H9 (cell line): ENCODE measurements at regions not wholly inside any gene's neighbourhood (a gene's known extent, or its start where the extent isn't known, plus 50 kb on each side); places are given as distances from the start of the nearest gene placed in this dataset.

ENCODE experiments used
- DNase-seq: peaks from one replicate; pipeline ENCODE4 v3.0.0-alpha.2; 2017
- H2AFZ ChIP-seq: one replicate; pipeline ENCODE4 v1.6.1; 2013; ENCODE audit warnings: mild to moderate bottlenecking, low read length, control low read depth, moderate library complexity
- H2AK5ac ChIP-seq: 2 replicates; pipeline ENCODE4 v1.6.1; 2013; ENCODE audit warnings: low read length, control low read depth, mixed read lengths; ENCODE audit not compliant: insufficient read length
- H2BK120ac ChIP-seq: one replicate; pipeline ENCODE4 v1.6.1; 2013; ENCODE audit warnings: low read depth, mild to moderate bottlenecking, low read length, control low read depth, inconsistent platforms; ENCODE audit not compliant: poor library complexity, severe bottlenecking
- H2BK12ac ChIP-seq: 2 replicates; pipeline ENCODE4 v1.6.1; 2013; ENCODE audit warnings: low read length, control low read depth, mixed read lengths, low read depth; ENCODE audit not compliant: insufficient read length
- H2BK15ac ChIP-seq: 2 replicates; pipeline ENCODE4 v1.6.1; 2013; ENCODE audit warnings: low read depth, low read length, control low read depth
- H2BK20ac ChIP-seq: one replicate; pipeline ENCODE4 v1.6.1; 2013; ENCODE audit warnings: low read depth, mild to moderate bottlenecking, low read length, control low read depth, inconsistent platforms; ENCODE audit not compliant: poor library complexity, severe bottlenecking
- H2BK5ac ChIP-seq: 2 replicates; pipeline ENCODE4 v1.6.1; 2013; ENCODE audit warnings: low read length, control low read depth, mixed read lengths; ENCODE audit not compliant: insufficient read length
- H3K14ac ChIP-seq: 2 replicates; pipeline ENCODE4 v1.6.1; 2013; ENCODE audit warnings: low read length, control low read depth; ENCODE audit not compliant: insufficient read depth
- H3K18ac ChIP-seq: 2 replicates; pipeline ENCODE4 v1.6.1; 2013; ENCODE audit warnings: low read depth, mild to moderate bottlenecking, mixed read lengths, low read length, control low read depth; ENCODE audit not compliant: insufficient read length
- H3K23ac ChIP-seq: 2 replicates; pipeline ENCODE4 v1.6.1; 2013; ENCODE audit warnings: low read length, control low read depth, mixed read lengths, low read depth; ENCODE audit not compliant: insufficient read length
- H3K23me2 ChIP-seq: 2 replicates; pipeline ENCODE4 v1.6.1; 2013; ENCODE audit warnings: low read depth, mild to moderate bottlenecking, mixed read lengths, low read length, control low read depth; ENCODE audit not compliant: insufficient read length, poor library complexity, severe bottlenecking
- H3K27ac ChIP-seq: 2 replicates; pipeline ENCODE4 v1.5.1; 2013; ENCODE audit warnings: low read length, control low read depth, mixed read lengths, low read depth; ENCODE audit not compliant: insufficient read length
- H3K27me3 ChIP-seq: 2 replicates; pipeline ENCODE4 v1.6.1; 2013; ENCODE audit warnings: low read length, control low read depth, inconsistent platforms; ENCODE audit not compliant: insufficient read depth
- H3K4ac ChIP-seq: 2 replicates; pipeline ENCODE4 v1.6.1; 2013; ENCODE audit warnings: low read depth, mild to moderate bottlenecking, control low read depth, inconsistent platforms, low read length, moderate library complexity
- H3K4me1 ChIP-seq: 2 replicates; pipeline ENCODE4 v1.6.1; 2013; ENCODE audit warnings: low read length, control low read depth, inconsistent platforms; ENCODE audit not compliant: insufficient read depth
- H3K4me2 ChIP-seq: 2 replicates; pipeline ENCODE4 v1.6.1; 2013; ENCODE audit warnings: low read length, control low read depth, mixed read lengths; ENCODE audit not compliant: insufficient read length, insufficient read depth
- H3K56ac ChIP-seq: 2 replicates; pipeline ENCODE4 v1.6.1; 2013; ENCODE audit warnings: low read depth, mild to moderate bottlenecking, mixed read lengths, low read length, control low read depth; ENCODE audit not compliant: insufficient read length
- H3K79me1 ChIP-seq: 2 replicates; pipeline ENCODE4 v1.6.1; 2013; ENCODE audit warnings: low read depth, mild to moderate bottlenecking, moderate library complexity, low read length, control low read depth, inconsistent platforms; ENCODE audit not compliant: insufficient read depth, poor library complexity, severe bottlenecking
- H3K79me2 ChIP-seq: 2 replicates; pipeline ENCODE4 v1.6.1; 2013; ENCODE audit warnings: low read length, control low read depth, inconsistent platforms; ENCODE audit not compliant: insufficient read depth
- H3K9ac ChIP-seq: 2 replicates; pipeline ENCODE4 v1.6.1; 2013; ENCODE audit warnings: low read length, control low read depth, mixed read lengths; ENCODE audit not compliant: insufficient read length; ENCODE audit errors: extremely low read depth
- H3K9me3 ChIP-seq: one replicate; pipeline ENCODE4 v1.6.1; 2013; ENCODE audit warnings: low read depth, low read length, inconsistent platforms; ENCODE audit not compliant: control insufficient read depth
- H3T11ph ChIP-seq: one replicate; pipeline ENCODE4 v1.6.1; 2013; ENCODE audit warnings: mild to moderate bottlenecking, low read length, control low read depth, inconsistent platforms
- H4K20me1 ChIP-seq: one replicate; pipeline ENCODE4 v1.6.1; 2013; ENCODE audit not compliant: control insufficient read depth, insufficient read length, insufficient read depth
- H4K5ac ChIP-seq: 2 replicates; pipeline ENCODE4 v1.6.1; 2013; ENCODE audit warnings: low read depth, mild to moderate bottlenecking, mixed read lengths, low read length, control low read depth; ENCODE audit not compliant: insufficient read length
- H4K8ac ChIP-seq: replicated peaks from 2 replicates; pipeline ENCODE4 v1.6.1; 2013; ENCODE audit warnings: low read length, control low read depth, mixed read lengths, low read depth; ENCODE audit not compliant: insufficient read length
- H4K91ac ChIP-seq: 2 replicates; pipeline ENCODE4 v1.6.1; 2013; ENCODE audit warnings: low read depth, mild to moderate bottlenecking, moderate library complexity, mixed read lengths, low read length, control low read depth; ENCODE audit not compliant: insufficient read length
- H3K27ac Mint-ChIP-seq, 3 experiments: 2 replicates in 2 of 3; 3 replicates in 1 of 3; pipeline ENCODE4 v1.8.0; 2020 to 2021; ENCODE audit warnings: mixed read lengths in 3 of 3, mild to moderate bottlenecking in 1 of 3, moderate library complexity in 1 of 3
- H3K27me3 Mint-ChIP-seq: 2 replicates; pipeline ENCODE4 v1.8.0; 2021; ENCODE audit warnings: low read depth, mild to moderate bottlenecking, moderate library complexity, mixed read lengths
- H3K36me3 Mint-ChIP-seq, 3 experiments: 2 replicates in 2 of 3; 3 replicates in 1 of 3; pipeline ENCODE4 v1.8.0; 2020 to 2021; ENCODE audit warnings: low read depth in 3 of 3, mixed read lengths in 3 of 3; ENCODE audit not compliant: insufficient read depth in 1 of 3
- H3K4me1 Mint-ChIP-seq, 2 experiments: 2 replicates each; pipeline ENCODE4 v1.8.0; 2020; ENCODE audit warnings: mixed read lengths in 2 of 2
- H3K4me3 Mint-ChIP-seq, 2 experiments: 2 replicates in 1 of 2; 3 replicates in 1 of 2; pipeline ENCODE4 v1.8.0; 2020 to 2021; ENCODE audit warnings: mild to moderate bottlenecking in 2 of 2, mixed read lengths in 2 of 2, moderate library complexity in 1 of 2
- H3K9me3 Mint-ChIP-seq, 2 experiments: 2 replicates in 1 of 2; 3 replicates in 1 of 2; pipeline ENCODE4 v1.8.0; 2020; ENCODE audit warnings: mild to moderate bottlenecking in 2 of 2, mixed read lengths in 2 of 2, moderate library complexity in 1 of 2
- CTCF ChIP-seq: fragments of 200-600 bp; sonication (generic); conservative IDR thresholded peaks from 3 replicates; pipeline ENCODE4 v1.8.0; 2021; ENCODE audit warnings: antibody characterized with exemption, mild to moderate bottlenecking
- WGBS: extraction: QIAGEN DNeasy Blood & Tissue Kit; methylation state at CpG from one replicate; pipeline ENCODE4 v1.1.7; 2013; ENCODE audit warnings: missing lambda C conversion rate, low lambda C conversion rate, mixed read lengths; ENCODE audit not compliant: insufficient read length; ENCODE audit errors: extremely low coverage; 5-methylcytosine and 5-hydroxymethylcytosine counted together

GRCh38 chr5:152641970-152642805 lies 237.1 kb upstream of the NMUR2 start:
- no peak overlapping the region for H2AK5ac ChIP-seq
- H3K79me2 ChIP-seq: no peaks in the 10 kb centered on the region
- H4K91ac ChIP-seq: no peak overlapping the region
- TF ChIP-seq CTCF: no peak
- H3T11ph ChIP-seq: no peak overlapping the region
- no peaks in the 10 kb centered on the region for H3K79me1 ChIP-seq
- H3K36me3 Mint-ChIP-seq: no peaks in the 10 kb centered on the region
- H2BK15ac ChIP-seq: no peak overlapping the region
- no peak overlapping the region for H3K4ac ChIP-seq
- no peak overlapping the region for H4K8ac ChIP-seq
- H3K4me3 Mint-ChIP-seq: no peak overlapping the region
- H2BK5ac ChIP-seq: no peak overlapping the region
- no peak for DNase-seq
- H2BK120ac ChIP-seq: no peak overlapping the region
- no peak overlapping the region for H2BK20ac ChIP-seq
- H4K5ac ChIP-seq: no peak overlapping the region
- H2AFZ ChIP-seq: no peak overlapping the region
- no peaks in the 10 kb centered on the region for H3K4me1 ChIP-seq
- no peak overlapping the region for H3K4me2 ChIP-seq
- H3K27ac Mint-ChIP-seq: no peak overlapping the region
- no peak overlapping the region for H3K56ac ChIP-seq
- H3K27me3 ChIP-seq: no peaks in the 10 kb centered on the region; the same call in 1 of the 2 replicates
- H3K4me1 Mint-ChIP-seq: peaks cover 17 to 21% of the 10 kb centered on the region in 2 experiments
- no peaks in the 10 kb centered on the region for H4K20me1 ChIP-seq
- H3K27me3 Mint-ChIP-seq: peaks cover 57% of the 10 kb centered on the region
- H3K23me2 ChIP-seq: no peaks in the 10 kb centered on the region
- no CpG with 5 or more reads among the region's 10 CpGs for WGBS
- H3K14ac ChIP-seq: no peak overlapping the region
- H3K9me3 Mint-ChIP-seq: no peaks in the 10 kb centered on the region; a peak in 1 of 5 replicates
- no peak overlapping the region for H2BK12ac ChIP-seq
- no peak overlapping the region for H3K18ac ChIP-seq
- no peak overlapping the region for H3K27ac ChIP-seq
- H3K23ac ChIP-seq: no peak overlapping the region
- no peaks in the 10 kb centered on the region for H3K9me3 ChIP-seq
- no peak overlapping the region for H3K9ac ChIP-seq
